ENCODE measurements at regions not wholly inside any gene's neighbourhood (a gene's known extent, or its start where the extent isn't known, plus 50 kb on each side); places are given as distances from the start of the nearest gene placed in this dataset.

- intact Hi-C loops (cut with DNase I; ENCODE audit: low total_unique reads) (no loop called here), in situ Hi-C loops (cut with MboI; ENCODE audit: low pct_ligation_motif_present in 1 of 4, low pct_unique_long_range_greater_than_20kb in 1 of 4, low sequenced_read_pairs in 3 of 4) (no loop called here)
- Histone ChIP-seq H3K27ac (no peak overlapping the region), H3K4me1 (no peaks in the 10 kb centered on the region), H3K27me3 (no peaks in the 10 kb centered on the region), H3K36me3 (no peaks in the 10 kb centered on the region), H3K9me3 (no peaks in the 10 kb centered on the region), H3K4me3 (no peak overlapping the region)
- no peak for DNase-seq
- 36 to 100% methylated on average over 1 to 3 of the region's 3 CpGs for WGBS, 2 donors (ENCODE audit: low coverage in 1 of 2)
- TF ChIP-seq POLR2A (IDR thresholded peaks at IDR 0.05) (no peak), EP300 (IDR thresholded peaks at IDR 0.05; ENCODE audit: low read depth) (no peak), CTCF (IDR thresholded peaks at IDR 0.05) (no peak), POLR2AphosphoS5 (IDR thresholded peaks at IDR 0.05) (no peak)
Observed at GRCh38 chr2:19111354-19111753, 247.1 kb downstream of the OSR1 start.

GRCh38 chr2:19109518-19109917 is 248.9 kb downstream of the OSR1 start:
- DNase-seq: no peak
- H3K27ac ChIP-seq: no peak overlapping the region
- H3K4me3 ChIP-seq: no peak overlapping the region
- in situ Hi-C loops (cut with MboI; ENCODE audit: low pct_ligation_motif_present in 1 of 4, low pct_unique_long_range_greater_than_20kb in 1 of 4, low sequenced_read_pairs in 3 of 4) (no loop called here), intact Hi-C loops (cut with DNase I; ENCODE audit: low total_unique reads) (loop anchor here (5.0 kb wide), 1 partner anchor 1988 kb away; no protein-coding TSS in a partner anchor)
- no peaks in the 10 kb centered on the region for H3K36me3 ChIP-seq
- H3K27me3 ChIP-seq: no peaks in the 10 kb centered on the region
- WGBS, 2 donors (ENCODE audit: low coverage in 1 of 2): 86 to 93% methylated on average over 5 of the region's 5 CpGs
- TF ChIP-seq CTCF (IDR thresholded peaks at IDR 0.05) (no peak), POLR2A (IDR thresholded peaks at IDR 0.05) (no peak), POLR2AphosphoS5 (IDR thresholded peaks at IDR 0.05) (no peak), EP300 (IDR thresholded peaks at IDR 0.05; ENCODE audit: low read depth) (no peak)
- H3K9me3 ChIP-seq: no peaks in the 10 kb centered on the region
- H3K4me1 ChIP-seq: no peaks in the 10 kb centered on the region

GRCh38 chr2:19106376-19106775 is 252.0 kb downstream of the OSR1 start:
- DNase-seq: no peak
- WGBS, 2 donors (ENCODE audit: low coverage in 1 of 2): 71 to 76% methylated on average over 1 of the region's 1 CpG
- Histone ChIP-seq H3K9me3 (no peaks in the 10 kb centered on the region), H3K36me3 (no peaks in the 10 kb centered on the region), H3K4me3 (no peak overlapping the region), H3K27me3 (no peaks in the 10 kb centered on the region), H3K4me1 (no peaks in the 10 kb centered on the region), H3K27ac (no peak overlapping the region)
- intact Hi-C loops (cut with DNase I; ENCODE audit: low total_unique reads): loop anchor here (5.0 kb wide), 1 partner anchor 1991 kb away; no protein-coding TSS in a partner anchor
- in situ Hi-C loops (cut with MboI; ENCODE audit: low pct_ligation_motif_present in 1 of 4, low pct_unique_long_range_greater_than_20kb in 1 of 4, low sequenced_read_pairs in 3 of 4): no loop called here
- TF ChIP-seq POLR2A (IDR thresholded peaks at IDR 0.05): no peak
- TF ChIP-seq EP300 (IDR thresholded peaks at IDR 0.05; ENCODE audit: low read depth): no peak
- no peak for TF ChIP-seq CTCF (IDR thresholded peaks at IDR 0.05)
- no peak for TF ChIP-seq POLR2AphosphoS5 (IDR thresholded peaks at IDR 0.05)

GRCh38 chr2:19104503-19104902 is 253.9 kb downstream of the OSR1 start:
- no peak overlapping the region for H3K4me3 ChIP-seq
- H3K27ac ChIP-seq: no peak overlapping the region
- no peaks in the 10 kb centered on the region for H3K9me3 ChIP-seq
- H3K27me3 ChIP-seq: no peaks in the 10 kb centered on the region
- WGBS, 2 donors (ENCODE audit: low coverage in 1 of 2): 70% methylated on average over 4 of the region's 4 CpGs; no CpG with 5 or more reads in 1 of the 2 donors
- H3K4me1 ChIP-seq: no peaks in the 10 kb centered on the region
- in situ Hi-C loops (cut with MboI; ENCODE audit: low pct_ligation_motif_present in 1 of 4, low pct_unique_long_range_greater_than_20kb in 1 of 4, low sequenced_read_pairs in 3 of 4) (no loop called here), intact Hi-C loops (cut with DNase I; ENCODE audit: low total_unique reads) (no loop called here)
- no peaks in the 10 kb centered on the region for H3K36me3 ChIP-seq
- TF ChIP-seq CTCF (IDR thresholded peaks at IDR 0.05) (no peak), POLR2A (IDR thresholded peaks at IDR 0.05) (no peak), POLR2AphosphoS5 (IDR thresholded peaks at IDR 0.05) (no peak), EP300 (IDR thresholded peaks at IDR 0.05; ENCODE audit: low read depth) (no peak)
- no peak for DNase-seq
